DND-41 (cell line): ENCODE measurements at regions not wholly inside any gene's neighbourhood (a gene's known extent, or its start where the extent isn't known, plus 50 kb on each side); places are given as distances from the start of the nearest gene placed in this dataset.

Experiments used
- CTCF ChIP-seq: IDR thresholded peaks from 2 replicates; pipeline ENCODE4 v1.5.1; 2012; ENCODE audit warnings: borderline replicate concordance, low read length, moderate library complexity, mild to moderate bottlenecking; ENCODE audit not compliant: poor library complexity, severe bottlenecking; ENCODE audit errors: extremely low read depth
- EZH2 ChIP-seq: IDR thresholded peaks from 3 replicates; pipeline ENCODE4 v1.6.1; 2012; ENCODE audit warnings: borderline replicate concordance, low read depth, mild to moderate bottlenecking, moderate library complexity, low read length, inconsistent platforms; ENCODE audit not compliant: severe bottlenecking

GRCh38 chr7:97470726-97471125, 261.2 kb upstream of the TAC1 start:
- TF ChIP-seq CTCF (no peak), EZH2 (no peak)
